ENCODE measurements at regions not wholly inside any gene's neighbourhood (a gene's known extent, or its start where the extent isn't known, plus 50 kb on each side); places are given as distances from the start of the nearest gene placed in this dataset.

DNA sequence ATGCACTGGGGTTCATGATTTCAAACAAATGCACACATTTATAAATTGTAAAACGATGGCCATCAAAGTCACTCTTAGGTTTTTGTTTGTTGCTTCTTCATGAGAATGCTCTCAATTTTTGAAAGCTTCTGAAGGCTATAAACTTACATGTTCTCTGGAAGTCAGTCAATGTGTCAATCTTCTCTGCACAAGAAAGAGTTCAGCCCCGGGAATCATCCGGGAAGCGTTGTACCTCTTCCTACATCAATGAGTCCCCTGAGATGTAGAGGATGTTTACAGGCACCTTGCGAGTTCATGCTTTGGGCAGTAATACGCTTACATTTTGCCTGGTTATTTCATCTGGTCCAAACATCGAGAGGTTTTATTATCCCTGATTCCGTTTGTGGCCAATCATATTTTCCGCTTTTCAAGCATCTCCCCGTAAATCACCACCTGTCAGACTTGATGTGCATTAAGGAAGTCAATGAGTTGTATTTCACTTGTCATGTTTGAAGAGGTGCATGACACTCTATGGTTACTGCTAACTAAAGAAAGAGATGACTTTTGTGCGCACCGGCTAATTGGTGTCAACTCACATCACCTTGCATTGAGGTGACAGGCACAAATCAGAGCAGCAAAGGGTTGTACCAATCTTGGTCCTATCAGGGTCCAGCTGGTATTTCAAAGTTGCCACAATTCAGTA, 750.7 kb downstream of the SORCS3 start:
- Histone ChIP-seq H3K79me2 (ENCODE audit: control insufficient read depth, insufficient read depth, low read length, unreplicated experiment) (no peaks in the 10 kb centered on the region), H3K27me3 (ENCODE audit: insufficient read depth, low read length) (no peaks in the 10 kb centered on the region), H3K27ac (ENCODE audit: low read depth, low read length) (no peak overlapping the region), H3K4me3 (ENCODE audit: low read depth, low read length) (no peak overlapping the region), H2AFZ (ENCODE audit: low read length, unreplicated experiment) (no peak overlapping the region), H3K36me3 (ENCODE audit: insufficient read depth, low read length) (no peaks in the 10 kb centered on the region), H3K4me1 (ENCODE audit: control insufficient read depth, insufficient read depth, low read length, unreplicated experiment) (no peaks in the 10 kb centered on the region)

DNA sequence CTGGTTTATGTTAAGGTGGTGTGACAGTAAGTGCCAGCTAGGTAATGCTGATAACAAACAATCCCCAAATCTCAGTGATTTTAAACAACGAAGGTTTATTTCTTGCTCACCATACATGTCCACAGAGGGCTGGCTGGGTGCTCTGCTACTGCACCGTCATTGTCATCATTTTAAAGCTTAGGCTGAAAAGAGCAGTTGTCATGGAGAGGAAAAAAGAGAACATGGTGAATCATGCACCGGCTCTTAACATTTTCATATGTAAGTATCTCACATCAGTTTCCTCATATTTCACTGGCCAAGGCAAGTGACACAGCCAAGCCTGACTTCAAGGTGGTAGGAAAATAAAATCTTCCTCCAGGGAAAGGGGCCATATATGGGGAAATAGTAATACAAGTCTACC, 746.9 kb downstream of the SORCS3 start:
- no peaks in the 10 kb centered on the region for H3K36me3 ChIP-seq (ENCODE audit: insufficient read depth, low read length)
- no peaks in the 10 kb centered on the region for H3K4me1 ChIP-seq (ENCODE audit: control insufficient read depth, insufficient read depth, low read length, unreplicated experiment)
- no peak overlapping the region for H3K4me3 ChIP-seq (ENCODE audit: low read depth, low read length)
- H3K79me2 ChIP-seq (ENCODE audit: control insufficient read depth, insufficient read depth, low read length, unreplicated experiment): no peaks in the 10 kb centered on the region
- no peak overlapping the region for H2AFZ ChIP-seq (ENCODE audit: low read length, unreplicated experiment)
- H3K27me3 ChIP-seq (ENCODE audit: insufficient read depth, low read length): no peaks in the 10 kb centered on the region
- H3K27ac ChIP-seq (ENCODE audit: low read depth, low read length): no peak overlapping the region

DNA sequence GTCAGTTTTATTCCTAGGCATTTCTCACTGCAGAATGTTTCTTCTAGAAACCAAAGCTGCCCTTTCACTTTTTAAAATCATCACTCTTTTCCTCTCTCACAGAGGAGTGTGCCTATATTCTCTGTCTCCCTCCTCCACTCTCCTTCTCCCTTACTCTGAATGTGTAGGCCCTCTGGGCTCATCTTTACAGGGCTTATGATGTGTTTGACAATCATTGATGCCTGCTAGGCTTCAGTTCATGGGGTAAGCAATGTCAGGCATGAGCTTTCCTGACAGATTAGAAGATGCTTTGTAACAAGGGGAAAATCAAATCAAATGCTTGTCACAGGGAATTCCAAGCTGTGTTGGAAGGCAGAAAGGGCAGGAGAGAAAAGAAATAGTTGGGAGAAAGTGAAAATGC, 742.9 kb downstream of the SORCS3 start:
- no peaks in the 10 kb centered on the region for H3K36me3 ChIP-seq (ENCODE audit: insufficient read depth, low read length)
- no peaks in the 10 kb centered on the region for H3K4me1 ChIP-seq (ENCODE audit: control insufficient read depth, insufficient read depth, low read length, unreplicated experiment)
- H3K79me2 ChIP-seq (ENCODE audit: control insufficient read depth, insufficient read depth, low read length, unreplicated experiment): no peaks in the 10 kb centered on the region
- H3K4me3 ChIP-seq (ENCODE audit: low read depth, low read length): no peak overlapping the region
- no peaks in the 10 kb centered on the region for H3K27me3 ChIP-seq (ENCODE audit: insufficient read depth, low read length)
- H2AFZ ChIP-seq (ENCODE audit: low read length, unreplicated experiment): no peak overlapping the region
- no peak overlapping the region for H3K27ac ChIP-seq (ENCODE audit: low read depth, low read length)

DNA sequence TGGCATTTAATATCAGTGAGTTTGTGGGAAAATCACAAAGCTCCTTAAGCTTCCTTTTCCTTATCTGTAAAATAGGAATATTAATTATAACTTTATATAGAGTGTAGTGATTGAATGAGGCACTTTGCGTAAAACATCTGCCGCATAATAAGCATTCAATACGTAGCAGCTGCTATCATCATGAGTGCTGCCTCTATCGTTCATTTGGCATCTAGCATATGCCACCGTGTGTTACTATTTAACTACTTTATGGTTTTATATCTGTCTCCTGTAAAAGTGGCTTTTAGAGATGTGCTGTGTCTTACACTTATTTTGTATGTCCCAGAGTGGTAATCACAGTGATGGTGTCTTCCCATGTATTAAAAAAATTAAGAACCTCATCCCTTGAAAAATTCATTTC, 729.6 kb downstream of the SORCS3 start:
- Histone ChIP-seq H3K27ac (ENCODE audit: low read depth, low read length) (no peak overlapping the region), H3K4me3 (ENCODE audit: low read depth, low read length) (no peak overlapping the region), H3K36me3 (ENCODE audit: insufficient read depth, low read length) (no peaks in the 10 kb centered on the region), H3K79me2 (ENCODE audit: control insufficient read depth, insufficient read depth, low read length, unreplicated experiment) (no peaks in the 10 kb centered on the region), H2AFZ (ENCODE audit: low read length, unreplicated experiment) (no peak overlapping the region), H3K27me3 (ENCODE audit: insufficient read depth, low read length) (no peaks in the 10 kb centered on the region), H3K4me1 (ENCODE audit: control insufficient read depth, insufficient read depth, low read length, unreplicated experiment) (no peaks in the 10 kb centered on the region)

DNA sequence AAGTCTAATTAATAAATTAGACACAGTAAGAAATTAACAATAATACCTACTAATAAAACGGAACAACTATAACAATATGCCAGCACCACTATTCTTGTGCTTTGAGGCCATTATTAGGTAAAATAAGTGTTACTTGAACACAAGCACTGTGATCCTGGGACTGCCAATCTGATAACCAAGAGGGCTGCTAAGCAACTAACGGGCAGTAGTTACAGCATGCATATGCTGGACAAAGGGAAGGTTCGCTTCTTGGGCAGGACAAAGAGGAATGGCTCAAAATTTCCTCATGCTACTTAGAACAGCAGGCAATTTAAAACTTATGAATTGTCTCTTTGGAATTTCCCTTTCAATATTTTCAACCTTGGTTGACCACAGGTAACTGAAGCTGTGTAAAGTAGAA, 718.6 kb downstream of the SORCS3 start:
- Histone ChIP-seq H2AFZ (ENCODE audit: low read length, unreplicated experiment) (no peak overlapping the region), H3K27ac (ENCODE audit: low read depth, low read length) (no peak overlapping the region), H3K4me3 (ENCODE audit: low read depth, low read length) (no peak overlapping the region), H3K79me2 (ENCODE audit: control insufficient read depth, insufficient read depth, low read length, unreplicated experiment) (no peaks in the 10 kb centered on the region), H3K36me3 (ENCODE audit: insufficient read depth, low read length) (no peaks in the 10 kb centered on the region), H3K27me3 (ENCODE audit: insufficient read depth, low read length) (no peaks in the 10 kb centered on the region), H3K4me1 (ENCODE audit: control insufficient read depth, insufficient read depth, low read length, unreplicated experiment) (no peaks in the 10 kb centered on the region)

DNA sequence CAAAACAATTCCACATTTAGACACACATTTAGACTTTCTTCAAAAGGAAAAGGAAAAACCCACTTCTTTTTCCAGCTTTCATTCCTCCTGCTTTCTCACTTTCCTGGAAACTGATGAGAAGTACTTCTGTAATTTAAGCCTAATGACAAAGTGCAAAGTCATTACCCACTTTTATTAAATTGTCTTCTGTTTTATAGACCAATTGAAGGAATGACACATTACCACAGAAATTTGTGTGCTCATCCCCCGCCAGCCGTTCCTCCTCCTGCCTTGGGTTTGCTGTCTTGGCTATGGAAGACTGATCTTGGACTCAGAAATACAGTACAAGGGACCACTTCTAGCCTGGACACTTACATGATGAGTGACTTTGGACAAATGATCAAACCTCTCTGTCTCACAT, 717.8 kb downstream of the SORCS3 start:
- Histone ChIP-seq H3K79me2 (ENCODE audit: control insufficient read depth, insufficient read depth, low read length, unreplicated experiment) (no peaks in the 10 kb centered on the region), H3K27ac (ENCODE audit: low read depth, low read length) (no peak overlapping the region), H3K4me3 (ENCODE audit: low read depth, low read length) (no peak overlapping the region), H3K27me3 (ENCODE audit: insufficient read depth, low read length) (no peaks in the 10 kb centered on the region), H3K4me1 (ENCODE audit: control insufficient read depth, insufficient read depth, low read length, unreplicated experiment) (no peaks in the 10 kb centered on the region), H3K36me3 (ENCODE audit: insufficient read depth, low read length) (no peaks in the 10 kb centered on the region), H2AFZ (ENCODE audit: low read length, unreplicated experiment) (no peak overlapping the region)

DNA sequence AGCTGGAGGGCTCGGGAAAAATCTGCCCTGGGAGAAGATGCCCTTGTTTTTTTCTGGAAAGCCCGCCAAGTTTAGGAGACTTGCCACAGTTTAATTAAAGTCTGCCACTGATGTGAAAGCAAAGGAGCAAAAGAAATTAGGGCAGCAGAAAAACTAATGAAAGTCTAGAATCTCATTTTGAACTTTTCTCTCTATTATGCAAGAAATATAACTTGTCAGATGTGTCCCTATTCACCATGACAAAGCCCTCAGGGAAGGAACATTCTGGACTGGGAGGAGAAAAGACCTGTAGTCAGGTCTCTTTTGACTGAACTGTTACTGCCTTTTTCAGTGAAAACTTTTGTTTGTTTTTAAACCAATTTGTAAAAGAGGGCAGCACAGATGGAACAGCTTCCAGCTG, 715.5 kb downstream of the SORCS3 start:
- no peaks in the 10 kb centered on the region for H3K36me3 ChIP-seq (ENCODE audit: insufficient read depth, low read length)
- no peak overlapping the region for H2AFZ ChIP-seq (ENCODE audit: low read length, unreplicated experiment)
- no peaks in the 10 kb centered on the region for H3K4me1 ChIP-seq (ENCODE audit: control insufficient read depth, insufficient read depth, low read length, unreplicated experiment)
- no peaks in the 10 kb centered on the region for H3K27me3 ChIP-seq (ENCODE audit: insufficient read depth, low read length)
- no peaks in the 10 kb centered on the region for H3K79me2 ChIP-seq (ENCODE audit: control insufficient read depth, insufficient read depth, low read length, unreplicated experiment)
- no peak overlapping the region for H3K27ac ChIP-seq (ENCODE audit: low read depth, low read length)
- no peak overlapping the region for H3K4me3 ChIP-seq (ENCODE audit: low read depth, low read length)

DNA sequence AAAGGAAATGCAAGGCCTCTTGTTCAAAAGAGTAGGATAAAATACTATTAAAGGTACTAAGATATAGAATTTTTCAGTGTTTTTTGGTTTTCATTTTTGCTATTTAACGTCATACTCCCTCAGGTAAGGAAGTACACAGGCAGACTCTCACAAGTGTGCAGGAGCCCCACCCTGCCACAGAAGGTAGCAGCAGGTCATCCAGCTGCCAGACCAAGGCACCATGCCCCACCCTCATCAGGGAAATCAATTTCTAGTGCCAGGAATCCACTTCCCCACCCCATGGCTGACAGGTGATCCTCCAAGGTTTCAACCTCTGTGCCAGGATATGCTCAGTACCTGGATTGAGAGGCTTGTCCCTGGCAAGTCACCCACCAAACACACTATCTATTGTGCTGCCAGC, 712.9 kb downstream of the SORCS3 start:
- Histone ChIP-seq H3K4me1 (ENCODE audit: control insufficient read depth, insufficient read depth, low read length, unreplicated experiment) (no peaks in the 10 kb centered on the region), H3K36me3 (ENCODE audit: insufficient read depth, low read length) (no peaks in the 10 kb centered on the region), H3K27me3 (ENCODE audit: insufficient read depth, low read length) (no peaks in the 10 kb centered on the region), H3K4me3 (ENCODE audit: low read depth, low read length) (no peak overlapping the region), H3K27ac (ENCODE audit: low read depth, low read length) (no peak overlapping the region), H3K79me2 (ENCODE audit: control insufficient read depth, insufficient read depth, low read length, unreplicated experiment) (no peaks in the 10 kb centered on the region), H2AFZ (ENCODE audit: low read length, unreplicated experiment) (no peak overlapping the region)

DNA sequence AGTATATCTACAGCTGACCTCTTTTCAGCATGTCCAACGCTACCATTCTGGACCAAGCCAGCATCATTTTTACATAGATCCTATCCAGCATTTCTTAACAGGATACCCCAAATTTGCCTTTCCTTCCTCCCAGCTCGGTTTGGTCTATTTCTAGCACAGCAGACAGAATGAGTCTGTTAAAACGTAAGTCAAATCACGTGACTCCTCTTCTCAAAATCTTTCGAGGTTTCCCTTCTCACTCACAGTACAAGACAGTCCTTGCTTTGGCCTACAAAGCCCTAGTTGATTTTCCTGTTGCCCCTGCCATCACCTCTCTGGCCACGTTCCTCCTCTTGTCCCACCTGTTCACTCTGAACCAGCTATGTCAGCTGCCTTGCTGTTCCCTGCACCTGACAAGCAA, 711.7 kb downstream of the SORCS3 start:
- Histone ChIP-seq H2AFZ (ENCODE audit: low read length, unreplicated experiment) (no peak overlapping the region), H3K36me3 (ENCODE audit: insufficient read depth, low read length) (no peaks in the 10 kb centered on the region), H3K4me1 (ENCODE audit: control insufficient read depth, insufficient read depth, low read length, unreplicated experiment) (no peaks in the 10 kb centered on the region), H3K27me3 (ENCODE audit: insufficient read depth, low read length) (no peaks in the 10 kb centered on the region), H3K4me3 (ENCODE audit: low read depth, low read length) (no peak overlapping the region), H3K79me2 (ENCODE audit: control insufficient read depth, insufficient read depth, low read length, unreplicated experiment) (no peaks in the 10 kb centered on the region), H3K27ac (ENCODE audit: low read depth, low read length) (no peak overlapping the region)

DNA sequence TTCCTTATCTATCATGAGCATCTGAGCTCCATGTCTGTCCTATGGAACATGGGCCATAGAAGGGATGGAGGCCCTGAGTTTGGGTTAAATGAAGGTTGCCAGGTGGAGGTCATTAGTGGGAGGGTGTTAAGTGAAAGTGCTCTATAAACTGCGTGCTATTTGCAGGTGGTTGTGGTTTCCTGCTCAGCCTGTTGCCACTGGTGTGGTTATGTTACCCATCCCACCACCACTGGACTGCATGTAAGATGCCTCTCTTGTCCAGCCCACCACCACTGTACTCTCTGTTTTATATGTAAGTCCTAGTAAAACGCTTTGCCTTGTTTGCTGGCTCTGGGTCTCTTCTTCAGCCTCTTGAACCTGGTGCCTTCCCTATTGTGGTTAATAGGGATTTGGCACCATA, 711.2 kb downstream of the SORCS3 start:
- no peaks in the 10 kb centered on the region for H3K79me2 ChIP-seq (ENCODE audit: control insufficient read depth, insufficient read depth, low read length, unreplicated experiment)
- H3K27ac ChIP-seq (ENCODE audit: low read depth, low read length): no peak overlapping the region
- H3K4me3 ChIP-seq (ENCODE audit: low read depth, low read length): no peak overlapping the region
- no peaks in the 10 kb centered on the region for H3K36me3 ChIP-seq (ENCODE audit: insufficient read depth, low read length)
- no peaks in the 10 kb centered on the region for H3K27me3 ChIP-seq (ENCODE audit: insufficient read depth, low read length)
- no peak overlapping the region for H2AFZ ChIP-seq (ENCODE audit: low read length, unreplicated experiment)
- no peaks in the 10 kb centered on the region for H3K4me1 ChIP-seq (ENCODE audit: control insufficient read depth, insufficient read depth, low read length, unreplicated experiment)

DNA sequence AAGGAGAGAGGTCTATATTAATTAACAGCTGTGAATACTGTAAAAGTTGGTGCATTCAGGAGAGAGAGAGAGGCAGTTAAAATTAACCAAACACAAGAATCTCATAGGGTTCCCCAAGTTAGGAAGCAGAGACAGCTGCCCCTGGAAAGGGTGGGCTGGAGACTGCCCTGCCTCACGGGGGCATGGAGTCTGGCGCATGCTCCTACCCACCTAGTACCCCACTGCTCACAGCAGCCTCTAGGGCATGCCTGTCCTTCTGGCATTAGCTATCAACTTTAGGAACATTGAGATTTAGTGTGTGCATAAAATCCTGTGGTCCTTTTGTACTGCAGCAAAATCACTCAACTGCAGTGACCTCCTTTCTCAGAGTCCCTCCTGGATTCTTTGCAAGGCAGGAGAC, 710.1 kb downstream of the SORCS3 start:
- no peaks in the 10 kb centered on the region for H3K27me3 ChIP-seq (ENCODE audit: insufficient read depth, low read length)
- no peaks in the 10 kb centered on the region for H3K4me1 ChIP-seq (ENCODE audit: control insufficient read depth, insufficient read depth, low read length, unreplicated experiment)
- no peak overlapping the region for H2AFZ ChIP-seq (ENCODE audit: low read length, unreplicated experiment)
- H3K36me3 ChIP-seq (ENCODE audit: insufficient read depth, low read length): no peaks in the 10 kb centered on the region
- H3K27ac ChIP-seq (ENCODE audit: low read depth, low read length): no peak overlapping the region
- no peak overlapping the region for H3K4me3 ChIP-seq (ENCODE audit: low read depth, low read length)
- no peaks in the 10 kb centered on the region for H3K79me2 ChIP-seq (ENCODE audit: control insufficient read depth, insufficient read depth, low read length, unreplicated experiment)

All from ACC112 (cell line).